Islet precursor cell (in vitro differentiated cells): ENCODE measurements at regions not wholly inside any gene's neighbourhood (a gene's known extent, or its start where the extent isn't known, plus 50 kb on each side); places are given as distances from the start of the nearest gene placed in this dataset.
A peak's percentile ranks its signal among the peaks of the same experiment; 100 is the strongest.
"Not testable (repeated sequence)": the region's sequence is repeated elsewhere in the genome, so short reads cannot be mapped to it uniquely, and the experiment has no call there.

Experiments
- DNase-seq: peaks from one replicate; pipeline ENCODE4 v3.0.0-alpha.2; 2018

GRCh38 chr3:11739706-11740105 is 96.0 kb upstream of the VGLL4 start:
- DNase-seq, result no peak

GRCh38 chr3:11739123-11739522 is 95.4 kb upstream of the VGLL4 start:
- DNase-seq, result no peak

GRCh38 chr3:11737742-11738141 is 94.0 kb upstream of the VGLL4 start:
- no peak for DNase-seq

GRCh38 chr3:11736136-11736833 is 92.6 kb upstream of the VGLL4 start:
- no peak for DNase-seq

GRCh38 chr3:11735638-11736037 is 91.9 kb upstream of the VGLL4 start:
- no peak for DNase-seq

GRCh38 chr3:11735111-11735510 is 91.4 kb upstream of the VGLL4 start:
- DNase-seq, result not testable (repeated sequence)

GRCh38 chr3:11733914-11734313 is 90.2 kb upstream of the VGLL4 start:
- no peak for DNase-seq

GRCh38 chr3:11727207-11727606 is 83.5 kb upstream of the VGLL4 start:
- peak; percentile 68 for DNase-seq

GRCh38 chr3:11726146-11726545 is 82.4 kb upstream of the VGLL4 start:
- no peak for DNase-seq

GRCh38 chr3:11725340-11725641 is 81.6 kb upstream of the VGLL4 start:
- not testable (repeated sequence) for DNase-seq

GRCh38 chr3:11724615-11725339 is 81.1 kb upstream of the VGLL4 start:
- no peak for DNase-seq

GRCh38 chr3:11721479-11721878 is 77.8 kb upstream of the VGLL4 start:
- no peak for DNase-seq

- DNase-seq, result no peak
Observed at GRCh38 chr3:11720917-11721411, 77.2 kb upstream of the VGLL4 start.

GRCh38 chr3:11720304-11720898 is 76.7 kb upstream of the VGLL4 start:
- peak; percentile 84 for DNase-seq

GRCh38 chr3:11719406-11720303 is 75.9 kb upstream of the VGLL4 start:
- peak; percentile 95 for DNase-seq

GRCh38 chr3:11718637-11719405 is 75.1 kb upstream of the VGLL4 start:
- DNase-seq, result peak; percentile 72

- DNase-seq, result peak; percentile 70
Observed at GRCh38 chr3:11717768-11718636, 74.3 kb upstream of the VGLL4 start.

GRCh38 chr3:11717301-11717700 is 73.6 kb upstream of the VGLL4 start:
- DNase-seq, result no peak

GRCh38 chr3:11716573-11717290 is 73.0 kb upstream of the VGLL4 start:
- DNase-seq, result no peak

- DNase-seq, result no peak
Observed at GRCh38 chr3:11713171-11713570, 69.5 kb upstream of the VGLL4 start.

- DNase-seq, result no peak
Observed at GRCh38 chr3:11712646-11713045, 68.9 kb upstream of the VGLL4 start.
